OCI-LY1 (cell line): ENCODE measurements at regions not wholly inside any gene's neighbourhood (a gene's known extent, or its start where the extent isn't known, plus 50 kb on each side); places are given as distances from the start of the nearest gene placed in this dataset.

Experiments
- CTCF ChIP-seq: fragments of 200-600 bp; sonication (generic), shearing (Covaris generic); IDR thresholded peaks from 2 replicates; pipeline ENCODE4 v1.5.1; 2017; ENCODE audit warnings: mild to moderate bottlenecking, antibody characterized with exemption, low read length, moderate library complexity, mixed read lengths
- EZH2 ChIP-seq: fragments of 200-600 bp; sonication (generic), shearing (Covaris generic); IDR thresholded peaks from 2 replicates; pipeline ENCODE4 v1.8.0; 2017; ENCODE audit warnings: borderline replicate concordance, mixed run types, mild to moderate bottlenecking, antibody characterized with exemption, low read length, moderate library complexity, mixed read lengths

- TF ChIP-seq CTCF (no peak), EZH2 (no peak)
These were observed 2195.9 kb downstream of the PCDH9 start for GRCh38 chr13:65034266-65034665.
